ENCODE measurements at regions not wholly inside any gene's neighbourhood (a gene's known extent, or its start where the extent isn't known, plus 50 kb on each side); places are given as distances from the start of the nearest gene placed in this dataset.

DNA sequence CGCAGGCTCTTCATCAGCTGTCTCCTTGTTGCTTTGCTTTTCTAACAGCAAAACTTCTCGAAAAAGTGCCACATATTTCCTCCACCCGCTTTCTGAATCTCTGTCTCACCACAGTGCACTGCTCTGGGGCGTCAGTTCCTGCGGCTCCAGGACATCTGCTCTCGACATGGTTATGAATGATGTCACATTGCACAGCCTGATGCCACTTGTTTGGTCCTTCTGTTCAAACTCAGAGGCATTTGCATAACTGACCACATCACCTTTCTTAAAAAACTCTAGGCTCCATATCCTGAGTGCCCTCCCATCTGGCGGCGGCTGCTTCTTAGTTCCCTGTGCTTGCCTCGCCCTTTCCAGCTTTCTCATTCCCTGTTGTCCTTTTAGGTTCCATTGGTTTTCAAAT, 469.3 kb upstream of the COBL start:
- TF ChIP-seq HOXA7 (CRISPR knock-in tag; IDR thresholded peaks at IDR 0.05; ENCODE audit: borderline replicate concordance) (no peak), ZNF529 (tag by site-specific recombination; IDR thresholded peaks at IDR 0.05; ENCODE audit: insufficient replicate concordance) (no peak), ZNF521 (tag by site-specific recombination; IDR thresholded peaks at IDR 0.05) (no peak), ZNF660 (tag by site-specific recombination; IDR thresholded peaks at IDR 0.05) (no peak), BCL11A (tag by site-specific recombination; IDR thresholded peaks at IDR 0.05; ENCODE audit: low read depth) (no peak), SP3 (tag by site-specific recombination; IDR thresholded peaks at IDR 0.05) (no peak), ZBTB1 (tag by site-specific recombination; IDR thresholded peaks at IDR 0.05) (no peak), ZBTB20 (tag by site-specific recombination; IDR thresholded peaks at IDR 0.05) (no peak), HOXC10 (CRISPR knock-in tag; IDR thresholded peaks at IDR 0.05) (no peak)
- TF ChIP-seq, protein P1, sequence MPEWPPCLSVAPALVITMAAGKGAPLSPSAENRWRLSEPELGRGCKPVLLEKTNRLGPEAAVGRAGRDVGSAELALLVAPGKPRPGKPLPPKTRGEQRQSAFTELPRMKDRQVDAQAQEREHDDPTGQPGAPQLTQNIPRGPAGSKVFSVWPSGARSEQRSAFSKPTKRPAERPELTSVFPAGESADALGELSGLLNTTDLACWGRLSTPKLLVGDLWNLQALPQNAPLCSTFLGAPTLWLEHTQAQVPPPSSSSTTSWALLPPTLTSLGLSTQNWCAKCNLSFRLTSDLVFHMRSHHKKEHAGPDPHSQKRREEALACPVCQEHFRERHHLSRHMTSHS (tag by site-specific recombination; IDR thresholded peaks at IDR 0.05): no peak
- TF ChIP-seq, protein P2, sequence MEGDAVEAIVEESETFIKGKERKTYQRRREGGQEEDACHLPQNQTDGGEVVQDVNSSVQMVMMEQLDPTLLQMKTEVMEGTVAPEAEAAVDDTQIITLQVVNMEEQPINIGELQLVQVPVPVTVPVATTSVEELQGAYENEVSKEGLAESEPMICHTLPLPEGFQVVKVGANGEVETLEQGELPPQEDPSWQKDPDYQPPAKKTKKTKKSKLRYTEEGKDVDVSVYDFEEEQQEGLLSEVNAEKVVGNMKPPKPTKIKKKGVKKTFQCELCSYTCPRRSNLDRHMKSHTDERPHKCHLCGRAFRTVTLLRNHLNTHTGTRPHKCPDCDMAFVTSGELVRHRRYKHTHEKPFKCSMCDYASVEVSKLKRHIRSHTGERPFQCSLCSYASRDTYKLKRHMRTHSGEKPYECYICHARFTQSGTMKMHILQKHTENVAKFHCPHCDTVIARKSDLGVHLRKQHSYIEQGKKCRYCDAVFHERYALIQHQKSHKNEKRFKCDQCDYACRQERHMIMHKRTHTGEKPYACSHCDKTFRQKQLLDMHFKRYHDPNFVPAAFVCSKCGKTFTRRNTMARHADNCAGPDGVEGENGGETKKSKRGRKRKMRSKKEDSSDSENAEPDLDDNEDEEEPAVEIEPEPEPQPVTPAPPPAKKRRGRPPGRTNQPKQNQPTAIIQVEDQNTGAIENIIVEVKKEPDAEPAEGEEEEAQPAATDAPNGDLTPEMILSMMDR (tag by site-specific recombination; IDR thresholded peaks at IDR 0.05): no peak
- TF ChIP-seq, protein P3, sequence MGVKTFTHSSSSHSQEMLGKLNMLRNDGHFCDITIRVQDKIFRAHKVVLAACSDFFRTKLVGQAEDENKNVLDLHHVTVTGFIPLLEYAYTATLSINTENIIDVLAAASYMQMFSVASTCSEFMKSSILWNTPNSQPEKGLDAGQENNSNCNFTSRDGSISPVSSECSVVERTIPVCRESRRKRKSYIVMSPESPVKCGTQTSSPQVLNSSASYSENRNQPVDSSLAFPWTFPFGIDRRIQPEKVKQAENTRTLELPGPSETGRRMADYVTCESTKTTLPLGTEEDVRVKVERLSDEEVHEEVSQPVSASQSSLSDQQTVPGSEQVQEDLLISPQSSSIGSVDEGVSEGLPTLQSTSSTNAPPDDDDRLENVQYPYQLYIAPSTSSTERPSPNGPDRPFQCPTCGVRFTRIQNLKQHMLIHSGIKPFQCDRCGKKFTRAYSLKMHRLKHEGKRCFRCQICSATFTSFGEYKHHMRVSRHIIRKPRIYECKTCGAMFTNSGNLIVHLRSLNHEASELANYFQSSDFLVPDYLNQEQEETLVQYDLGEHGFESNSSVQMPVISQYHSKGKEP (tag by site-specific recombination; IDR thresholded peaks at IDR 0.05): no peak
- TF ChIP-seq, protein P4, sequence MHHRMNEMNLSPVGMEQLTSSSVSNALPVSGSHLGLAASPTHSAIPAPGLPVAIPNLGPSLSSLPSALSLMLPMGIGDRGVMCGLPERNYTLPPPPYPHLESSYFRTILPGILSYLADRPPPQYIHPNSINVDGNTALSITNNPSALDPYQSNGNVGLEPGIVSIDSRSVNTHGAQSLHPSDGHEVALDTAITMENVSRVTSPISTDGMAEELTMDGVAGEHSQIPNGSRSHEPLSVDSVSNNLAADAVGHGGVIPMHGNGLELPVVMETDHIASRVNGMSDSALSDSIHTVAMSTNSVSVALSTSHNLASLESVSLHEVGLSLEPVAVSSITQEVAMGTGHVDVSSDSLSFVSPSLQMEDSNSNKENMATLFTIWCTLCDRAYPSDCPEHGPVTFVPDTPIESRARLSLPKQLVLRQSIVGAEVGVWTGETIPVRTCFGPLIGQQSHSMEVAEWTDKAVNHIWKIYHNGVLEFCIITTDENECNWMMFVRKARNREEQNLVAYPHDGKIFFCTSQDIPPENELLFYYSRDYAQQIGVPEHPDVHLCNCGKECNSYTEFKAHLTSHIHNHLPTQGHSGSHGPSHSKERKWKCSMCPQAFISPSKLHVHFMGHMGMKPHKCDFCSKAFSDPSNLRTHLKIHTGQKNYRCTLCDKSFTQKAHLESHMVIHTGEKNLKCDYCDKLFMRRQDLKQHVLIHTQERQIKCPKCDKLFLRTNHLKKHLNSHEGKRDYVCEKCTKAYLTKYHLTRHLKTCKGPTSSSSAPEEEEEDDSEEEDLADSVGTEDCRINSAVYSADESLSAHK (tag by site-specific recombination; IDR thresholded peaks at IDR 0.05): no peak

All from HEK293 (cell line).